Lower leg skin (tissue), 4 donors: ENCODE measurements at regions not wholly inside any gene's neighbourhood (a gene's known extent, or its start where the extent isn't known, plus 50 kb on each side); places are given as distances from the start of the nearest gene placed in this dataset.
"Not testable (repeated sequence)": the region's sequence is repeated elsewhere in the genome, so short reads cannot be mapped to it uniquely, and the experiment has no call there.

Source experiments
- DNase-seq, 2 donors: peaks; one replicate each; pipeline ENCODE4 v3.0.0-alpha.2; 2019; ENCODE audit warnings: low spot score in 2 of 2
- H3K4me3 ChIP-seq: fragments of 200-600 bp; sonication (generic); 2 replicates; pipeline ENCODE4 v1.5.1; 2017; ENCODE audit warnings: mild to moderate bottlenecking, low read depth; ENCODE audit not compliant: poor library complexity, severe bottlenecking
- CTCF ChIP-seq, 3 donors: fragments of 450-650 bp; IDR thresholded peaks; one replicate each; pipeline ENCODE4 v1.5.1; 2016; ENCODE audit warnings: antibody characterized with exemption in 3 of 3, mild to moderate bottlenecking in 3 of 3, moderate library complexity in 2 of 3
- POLR2A ChIP-seq, 2 donors: fragments of 450-650 bp; IDR thresholded peaks; one replicate each; pipeline ENCODE4 v1.6.1; 2016 to 2017; ENCODE audit warnings: antibody characterized with exemption in 2 of 2, mild to moderate bottlenecking in 1 of 2, moderate library complexity in 1 of 2
- WGBS, 2 donors: methylation state at CpG; one replicate each; pipeline ENCODE4 v1.1.5; 2018; 5-methylcytosine and 5-hydroxymethylcytosine counted together
- intact Hi-C: fragments of 100-400 bp; cut with DNase I; formaldehyde crosslinking; loops from one replicate; pipeline ENCODE4 v1.15.0; 2023; ENCODE audit warnings: low total_unique reads

- DNase-seq = no peak
- intact Hi-C loops = no loop called here
- WGBS, 2 donors = 87 to 89% methylated on average over 2 of the region's 2 CpGs
- TF ChIP-seq POLR2A (IDR thresholded peaks at IDR 0.05) (no peak), CTCF (IDR thresholded peaks at IDR 0.05) (no peak)
- H3K4me3 ChIP-seq = no peak overlapping the region
Measured at GRCh38 chr13:80161219-80161618, 179.7 kb downstream of the SPRY2 start.

- DNase-seq = no peak
- TF ChIP-seq POLR2A (IDR thresholded peaks at IDR 0.05) (no peak), CTCF (IDR thresholded peaks at IDR 0.05) (no peak)
- intact Hi-C loops = no loop called here
- H3K4me3 ChIP-seq = no peak overlapping the region
Measured at GRCh38 chr13:80160110-80160509, 180.8 kb downstream of the SPRY2 start.

DNA sequence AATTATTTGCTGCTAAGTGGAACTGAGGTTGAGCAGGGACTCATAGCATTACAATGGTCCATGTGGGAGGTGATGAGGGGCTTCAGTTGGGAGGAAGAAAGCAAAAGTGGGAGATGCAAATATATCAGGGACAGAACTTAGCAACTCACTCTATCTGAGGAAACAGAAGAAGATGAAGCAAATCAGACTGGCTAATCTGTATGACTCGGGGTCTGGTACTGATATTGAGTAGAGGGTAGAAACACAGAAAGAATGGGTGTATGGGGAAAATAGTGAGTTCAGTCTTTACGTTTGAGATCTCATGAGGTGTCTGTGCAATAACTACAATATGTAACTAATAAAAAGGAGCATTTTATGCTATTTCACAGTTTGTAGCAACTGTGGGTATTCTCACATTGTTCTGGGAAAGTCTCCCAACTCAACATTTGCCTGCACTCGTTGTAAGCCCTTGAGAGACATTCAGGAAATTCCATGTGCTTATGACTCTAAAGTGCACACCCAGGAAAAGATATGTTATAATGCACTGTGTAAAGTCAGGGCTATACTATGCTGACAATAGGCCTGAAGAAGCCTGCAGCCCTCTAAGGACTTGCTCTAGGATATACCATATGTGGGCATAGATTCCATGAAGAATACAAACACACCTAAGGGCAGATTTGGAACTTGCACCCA lies 183.5 kb downstream of the SPRY2 start:
- no peak overlapping the region for H3K4me3 ChIP-seq
- no peak for DNase-seq
- WGBS, 2 donors = 61 to 66% methylated on average over 3 of the region's 3 CpGs
- intact Hi-C loops = no loop called here
- TF ChIP-seq CTCF (IDR thresholded peaks at IDR 0.05) (no peak), POLR2A (IDR thresholded peaks at IDR 0.05) (no peak)

DNA sequence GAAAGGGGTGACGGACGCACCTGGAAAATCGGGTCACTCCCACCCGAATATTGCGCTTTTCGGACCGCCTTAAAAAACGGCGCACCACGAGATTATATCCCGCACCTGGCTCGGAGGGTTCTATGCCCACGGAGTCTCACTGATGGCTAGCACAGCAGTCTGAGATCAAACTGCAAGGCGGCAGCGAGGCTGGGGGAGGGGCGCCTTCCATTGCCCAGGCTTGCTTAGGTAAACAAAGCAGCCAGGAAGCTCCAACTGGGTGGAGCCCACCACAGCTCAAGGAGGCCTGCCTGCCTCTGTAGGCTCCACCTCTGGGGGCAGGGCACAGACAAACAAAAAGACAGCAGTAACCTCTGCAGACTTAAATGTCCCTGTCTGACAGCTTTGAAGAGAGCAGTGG lies 188.8 kb downstream of the SPRY2 start:
- 89 to 91% methylated on average over 16 of the region's 16 CpGs for WGBS, 2 donors
- intact Hi-C loops, H3K4me3 ChIP-seq, DNase-seq: not testable (repeated sequence)

DNA sequence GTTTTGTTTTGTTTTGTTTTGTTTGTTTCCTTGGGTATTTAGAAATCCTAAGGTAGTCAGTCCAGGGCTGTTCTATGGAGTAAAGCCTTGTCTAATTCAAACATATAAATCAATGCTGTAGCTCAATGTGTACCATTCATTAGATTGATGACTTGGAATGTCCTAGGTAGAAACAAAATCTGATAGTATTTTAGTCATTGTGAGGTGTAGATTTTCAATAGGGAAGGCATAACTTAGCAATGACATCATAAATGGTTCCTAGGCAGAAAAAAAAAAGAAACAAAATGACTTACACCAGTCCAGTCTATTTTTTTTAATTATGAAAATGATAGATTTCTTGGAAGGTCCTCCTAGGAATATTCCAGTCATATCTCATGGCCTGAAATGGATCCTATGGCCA lies 189.9 kb downstream of the SPRY2 start:
- no peak for TF ChIP-seq POLR2A (IDR thresholded peaks at IDR 0.05)
- no peak for TF ChIP-seq CTCF (IDR thresholded peaks at IDR 0.05)
- H3K4me3 ChIP-seq = no peak overlapping the region
- intact Hi-C loops = no loop called here
- no peak for DNase-seq

GRCh38 chr13:80149736-80150135 lies 191.2 kb downstream of the SPRY2 start:
- DNase-seq = no peak
- no peak overlapping the region for H3K4me3 ChIP-seq
- intact Hi-C loops = no loop called here
- WGBS, 2 donors = 90 to 94% methylated on average over 4 of the region's 4 CpGs
- TF ChIP-seq CTCF (IDR thresholded peaks at IDR 0.05) = no peak
- no peak for TF ChIP-seq POLR2A (IDR thresholded peaks at IDR 0.05)
